ENCODE measurements at regions not wholly inside any gene's neighbourhood (a gene's known extent, or its start where the extent isn't known, plus 50 kb on each side); places are given as distances from the start of the nearest gene placed in this dataset.
A peak's percentile ranks its signal among the peaks of the same experiment; 100 is the strongest.
"Not testable (repeated sequence)": the region's sequence is repeated elsewhere in the genome, so short reads cannot be mapped to it uniquely, and the experiment has no call there.

GRCh38 chr4:81700189-81700588 is 228.5 kb upstream of the RASGEF1B start:
- DNase-seq = no peak

DNA sequence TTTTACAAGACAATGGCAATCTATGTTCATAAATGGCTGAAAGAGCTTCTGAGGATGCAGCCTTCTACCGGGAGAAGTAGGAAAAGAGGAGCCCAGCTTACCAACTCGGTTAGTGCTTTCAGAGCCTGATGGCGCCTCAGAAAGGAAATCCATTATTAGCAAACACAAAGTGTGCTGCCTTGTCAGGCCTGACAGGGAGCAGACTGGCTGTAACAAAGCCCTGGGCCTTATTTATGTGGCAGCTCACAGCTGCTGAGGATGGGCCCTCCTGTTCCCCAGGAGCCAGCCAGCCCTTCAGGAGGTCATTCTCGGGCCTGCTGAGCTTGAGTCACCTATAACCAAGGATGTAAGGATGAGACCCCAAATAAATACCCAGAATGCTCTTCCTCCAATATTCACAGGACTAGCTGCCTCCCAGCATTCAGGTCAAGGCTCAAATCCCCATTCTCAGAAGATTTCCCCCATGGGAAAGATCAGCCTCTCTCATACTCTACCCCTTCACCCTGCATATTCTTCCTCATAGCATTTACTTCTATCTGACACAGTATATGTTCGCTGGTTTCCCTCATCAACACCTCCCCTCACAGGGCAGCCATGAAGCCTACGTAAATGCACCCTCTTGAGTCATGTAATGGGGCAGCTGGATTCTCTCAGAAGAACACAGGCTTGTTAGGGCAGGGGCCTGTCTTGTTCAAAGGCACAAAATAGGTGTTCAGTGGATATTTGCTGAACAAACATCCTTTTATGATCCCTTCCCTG is 227.0 kb upstream of the RASGEF1B start:
- DNase-seq = peak; percentile 60 to 73

GRCh38 chr4:81694176-81694913 is 222.6 kb upstream of the RASGEF1B start:
- no peak for DNase-seq

GRCh38 chr4:81690871-81691270 is 219.2 kb upstream of the RASGEF1B start:
- no peak for DNase-seq

- DNase-seq = no peak
Observed at GRCh38 chr4:81688085-81688484, 216.4 kb upstream of the RASGEF1B start.

- DNase-seq = no peak
Observed at GRCh38 chr4:81687471-81687870, 215.8 kb upstream of the RASGEF1B start.

GRCh38 chr4:81685104-81685503 is 213.4 kb upstream of the RASGEF1B start:
- no peak for DNase-seq

- DNase-seq = no peak
Observed at GRCh38 chr4:81684352-81684751, 212.6 kb upstream of the RASGEF1B start.

DNA sequence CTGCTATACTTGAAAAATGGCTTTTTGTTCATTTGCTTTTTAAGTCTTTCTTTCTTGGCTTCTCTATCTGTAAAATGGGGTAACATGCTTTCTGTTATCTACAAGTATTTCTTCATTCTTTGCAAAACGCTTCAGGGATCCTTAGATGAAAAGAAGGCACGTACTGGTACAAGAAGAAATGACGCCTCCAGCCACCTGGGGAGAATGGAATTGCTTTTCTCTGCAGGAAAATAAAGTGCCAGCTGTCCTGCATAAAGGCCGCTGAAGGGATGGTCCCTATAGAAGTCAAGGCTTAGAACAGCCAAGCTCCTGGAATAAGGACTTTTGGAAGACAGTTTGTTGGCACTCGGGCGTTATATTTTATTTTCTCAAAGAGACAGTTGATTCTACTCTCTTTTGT is 210.8 kb upstream of the RASGEF1B start:
- DNase-seq = peak; percentile 65 to 85

- no peak for DNase-seq
Observed at GRCh38 chr4:81679315-81679714, 207.6 kb upstream of the RASGEF1B start.

GRCh38 chr4:81678801-81679200 is 207.1 kb upstream of the RASGEF1B start:
- no peak for DNase-seq

DNA sequence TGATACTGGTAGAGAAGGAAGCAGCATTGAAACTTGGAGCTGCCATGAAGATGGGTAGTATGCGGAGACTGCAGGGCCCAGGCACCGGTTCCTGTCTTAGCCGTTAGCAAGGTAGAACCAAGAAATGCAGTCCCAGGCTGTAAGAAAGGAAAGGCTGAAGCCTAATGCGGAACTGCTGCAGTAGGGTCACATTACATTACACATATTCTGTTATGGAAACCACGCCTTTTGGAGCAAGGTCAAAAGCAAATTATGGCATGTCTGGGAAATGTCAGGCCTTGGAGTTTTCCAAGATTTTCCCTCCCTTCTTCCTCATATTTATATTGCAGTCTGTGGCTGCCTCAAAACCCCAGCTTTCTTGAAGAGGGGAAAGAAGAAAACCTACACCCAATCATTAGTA is 204.8 kb upstream of the RASGEF1B start:
- DNase-seq = no peak

DNA sequence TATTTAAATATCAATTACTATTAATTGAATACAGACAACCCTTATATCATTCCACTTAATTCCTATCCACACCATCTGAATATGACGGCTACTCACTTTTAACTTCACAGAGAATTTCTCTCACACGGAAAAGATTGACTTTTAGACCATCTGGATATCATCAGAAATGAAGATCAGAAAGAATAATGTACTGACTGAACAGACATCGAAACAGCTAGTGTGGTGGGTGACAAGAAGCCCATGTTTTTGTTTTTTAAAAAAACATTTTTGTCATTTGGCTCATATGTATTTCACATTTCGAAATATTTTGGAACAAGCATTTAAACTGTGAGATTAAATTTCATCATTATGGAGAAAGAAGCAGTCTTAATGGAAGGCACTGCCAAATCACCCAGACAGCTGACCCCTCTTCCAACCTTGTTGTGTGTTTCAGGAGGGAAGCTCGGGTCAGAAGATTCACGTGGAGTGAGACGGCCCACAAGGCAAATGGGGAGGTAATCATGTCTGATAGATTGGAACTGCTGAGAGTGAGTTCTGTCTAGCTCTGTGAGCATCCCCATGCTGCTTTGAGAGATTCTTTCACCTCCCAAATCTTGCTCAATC is 204.2 kb upstream of the RASGEF1B start:
- DNase-seq = no peak

DNA sequence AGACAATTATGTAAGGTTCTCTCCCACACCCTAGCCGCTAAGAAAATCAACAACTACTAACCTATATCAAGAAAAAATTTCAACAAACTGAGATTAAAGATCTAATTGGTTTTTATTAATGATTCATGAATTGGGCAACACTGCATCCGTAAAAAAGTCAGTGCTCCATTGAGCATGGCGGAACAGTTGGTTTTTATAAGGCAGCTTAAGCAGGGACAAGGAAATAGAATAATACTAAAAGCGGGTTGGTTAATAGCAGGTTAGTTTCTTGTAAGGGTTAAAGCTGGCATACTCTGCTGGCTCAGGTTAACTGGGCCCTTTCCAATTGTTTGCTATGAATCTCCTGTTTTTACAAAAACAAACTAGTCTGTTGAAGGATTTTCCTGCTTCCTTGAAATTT is 202.3 kb upstream of the RASGEF1B start:
- DNase-seq = no peak

GRCh38 chr4:81668328-81668727 is 196.6 kb upstream of the RASGEF1B start:
- DNase-seq = not testable (repeated sequence)

DNA sequence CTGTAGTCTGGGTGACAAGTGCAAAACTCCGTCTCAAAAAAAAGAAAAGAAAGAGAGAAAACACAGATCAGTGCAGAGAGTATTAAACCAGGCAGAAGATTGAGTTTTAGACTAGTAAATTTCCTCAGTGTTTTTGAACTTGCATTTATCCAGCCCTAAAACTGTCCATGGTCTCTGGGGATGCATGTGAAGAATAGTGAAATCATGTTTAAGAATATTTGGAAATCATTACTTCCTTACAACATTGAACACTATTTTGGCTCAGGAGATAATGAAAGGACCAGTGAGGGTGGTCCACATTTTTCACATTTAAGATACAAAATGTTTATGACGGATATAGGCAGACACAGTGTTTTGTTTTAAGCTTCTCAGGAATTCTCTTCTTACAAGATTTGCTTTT is 195.8 kb upstream of the RASGEF1B start:
- no peak for DNase-seq

DNA sequence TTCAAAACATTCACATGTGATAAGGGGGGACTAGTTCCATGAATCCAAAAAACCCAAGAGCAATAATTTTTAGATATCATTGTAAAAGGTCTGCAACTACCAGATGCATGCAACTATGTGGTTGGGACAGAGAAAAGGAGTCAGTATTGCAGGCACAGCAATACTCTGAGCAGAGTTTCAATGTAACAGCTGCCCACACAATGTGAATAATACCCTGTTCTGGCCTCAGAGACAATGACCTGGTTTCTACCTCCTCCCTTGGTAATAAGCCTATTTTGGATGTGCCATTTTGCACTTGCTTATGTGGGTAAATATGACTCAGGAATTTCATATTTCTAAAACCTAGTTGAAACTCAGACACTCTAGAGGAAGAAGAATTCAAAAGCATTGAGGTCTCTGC is 194.8 kb upstream of the RASGEF1B start:
- peak; percentile 54 to 71 for DNase-seq

- peak; percentile 59 to 64 for DNase-seq
Observed at GRCh38 chr4:81665649-81666048, 193.9 kb upstream of the RASGEF1B start.

DNA sequence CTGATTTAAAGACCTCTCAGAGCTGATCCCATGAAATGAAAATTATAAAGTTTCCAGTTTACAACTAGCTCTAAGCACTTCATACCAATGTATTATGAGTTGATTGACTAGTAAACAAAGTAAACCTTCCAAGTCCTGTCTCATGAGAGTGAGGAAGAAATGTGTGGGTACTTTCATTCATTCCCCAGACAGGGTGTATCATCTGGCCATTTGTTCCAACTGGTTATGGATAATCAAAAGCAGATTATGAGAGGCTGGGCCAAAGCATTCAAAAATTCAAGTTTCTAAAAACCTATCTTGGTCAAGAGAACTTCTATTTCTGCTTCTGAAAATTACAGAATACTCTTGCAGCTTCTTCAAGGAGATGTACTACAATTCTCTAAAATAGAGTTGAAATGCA is 193.3 kb upstream of the RASGEF1B start:
- no peak for DNase-seq

- no peak for DNase-seq
Observed at GRCh38 chr4:81664079-81664478, 192.4 kb upstream of the RASGEF1B start.

- no peak for DNase-seq
Observed at GRCh38 chr4:81663368-81663767, 191.7 kb upstream of the RASGEF1B start.

- no peak for DNase-seq
Observed at GRCh38 chr4:81659051-81659450, 187.3 kb upstream of the RASGEF1B start.

DNA sequence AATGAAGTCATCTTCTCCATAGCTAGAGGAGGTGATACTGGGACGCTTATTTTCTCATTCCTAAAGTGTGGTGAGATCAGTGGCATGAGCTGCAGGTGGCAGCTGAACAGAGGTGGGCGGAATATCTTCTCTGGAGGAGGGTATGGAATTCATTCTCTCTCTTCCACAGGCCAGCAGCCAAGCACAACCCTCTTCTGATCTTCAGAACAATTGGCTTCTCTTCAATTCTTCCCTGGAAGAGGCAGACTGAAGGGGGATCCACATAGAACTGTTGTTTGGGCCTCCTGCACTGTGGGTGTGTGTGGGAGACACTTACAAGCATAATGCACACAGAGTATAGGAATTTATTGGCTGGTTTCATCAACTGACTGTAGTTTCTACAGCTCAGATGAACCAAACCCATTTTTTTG is 180.4 kb upstream of the RASGEF1B start:
- DNase-seq = no peak

Measured in NCI-H1930 (cell line).